Fibroblast of mammary gland (primary cell): ENCODE measurements at regions not wholly inside any gene's neighbourhood (a gene's known extent, or its start where the extent isn't known, plus 50 kb on each side); places are given as distances from the start of the nearest gene placed in this dataset.
A peak's percentile ranks its signal among the peaks of the same experiment; 100 is the strongest.

Experiments
- DNase-seq: peaks from one replicate; pipeline ENCODE4 v3.0.0-alpha.2; 2010; ENCODE audit warnings: low read depth
- H3K4me3 ChIP-seq: 2 replicates; pipeline ENCODE4 v1.5.1; 2011; ENCODE audit warnings: low read depth, mild to moderate bottlenecking, low read length, moderate library complexity; ENCODE audit not compliant: control insufficient read depth
- CTCF ChIP-seq: conservative IDR thresholded peaks from 2 replicates; pipeline ENCODE4 v1.5.1; 2011; ENCODE audit warnings: low read depth, low read length, inconsistent platforms; ENCODE audit not compliant: control insufficient read depth, insufficient read depth

DNA sequence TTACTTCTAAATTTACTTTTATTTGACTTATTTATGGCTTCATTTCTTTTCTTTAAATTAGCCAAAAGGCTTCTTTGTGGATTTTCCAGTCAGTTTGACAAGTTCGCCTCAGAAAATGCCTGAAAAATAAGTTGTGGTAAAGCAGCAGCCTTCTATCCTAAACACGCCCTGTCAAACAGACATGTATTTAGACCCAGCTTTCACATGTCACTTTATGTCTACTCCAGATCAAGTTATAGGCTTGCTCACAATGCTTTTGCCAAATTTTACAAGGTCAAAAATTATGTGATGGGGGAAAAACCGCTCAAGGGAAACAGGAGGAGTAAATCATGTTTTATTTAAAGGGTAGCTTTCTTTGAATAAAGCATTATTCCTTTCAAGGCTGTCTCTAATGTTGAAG, 615.0 kb downstream of the HDGFL1 start:
- no peak overlapping the region for H3K4me3 ChIP-seq
- TF ChIP-seq CTCF, result no peak
- DNase-seq, result no peak

- H3K4me3 ChIP-seq, result no peak overlapping the region
- no peak for DNase-seq
- no peak for TF ChIP-seq CTCF
Measured at GRCh38 chr6:23195487-23195886, 626.1 kb downstream of the HDGFL1 start.

DNA sequence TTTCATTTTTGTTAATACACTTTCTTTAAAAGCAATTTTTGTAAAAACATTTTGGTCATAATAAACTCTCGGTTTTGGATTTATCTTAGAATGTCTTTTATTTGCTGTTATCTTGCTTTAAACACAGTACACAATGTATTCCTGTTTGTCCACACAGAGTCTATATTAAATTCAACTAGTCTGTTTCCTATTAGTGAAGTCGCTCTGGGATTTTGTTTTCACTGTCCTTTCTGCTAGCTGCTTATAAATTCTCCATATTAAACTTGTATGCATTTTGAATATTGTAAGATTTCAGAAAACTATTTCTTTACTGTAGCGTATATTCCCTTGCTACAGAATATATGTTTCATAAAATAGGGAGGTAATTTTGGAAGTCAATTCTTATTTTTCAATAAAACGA, 630.2 kb downstream of the HDGFL1 start:
- DNase-seq, result no peak
- H3K4me3 ChIP-seq, result no peak overlapping the region
- no peak for TF ChIP-seq CTCF

GRCh38 chr6:23200946-23201345, 631.6 kb downstream of the HDGFL1 start:
- no peak overlapping the region for H3K4me3 ChIP-seq
- no peak for TF ChIP-seq CTCF
- no peak for DNase-seq

GRCh38 chr6:23202207-23202606, 632.8 kb downstream of the HDGFL1 start:
- H3K4me3 ChIP-seq, result no peak overlapping the region
- DNase-seq, result no peak
- no peak for TF ChIP-seq CTCF

DNA sequence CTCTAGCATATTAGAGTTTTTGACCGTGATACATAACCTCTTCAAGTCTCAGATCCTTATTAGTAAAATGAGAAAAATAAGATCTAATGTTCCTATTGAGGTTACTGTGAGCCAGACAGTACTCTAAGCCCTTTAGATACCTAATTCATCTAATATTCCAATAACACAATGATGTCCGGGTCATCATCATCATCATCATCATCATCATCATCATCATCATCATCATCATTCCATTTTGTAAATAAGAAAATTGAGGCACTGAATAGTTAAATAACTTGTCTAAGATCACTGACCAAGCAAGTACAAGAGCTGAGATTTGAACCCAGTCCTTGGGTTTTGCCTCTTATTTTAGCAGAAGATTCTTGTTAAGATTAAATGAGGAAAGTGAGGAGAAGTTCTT, 643.0 kb downstream of the HDGFL1 start:
- no peak overlapping the region for H3K4me3 ChIP-seq
- DNase-seq, result no peak
- TF ChIP-seq CTCF, result no peak

- DNase-seq, result peak; percentile 59
- H3K4me3 ChIP-seq, result no peak overlapping the region
- TF ChIP-seq CTCF, result no peak
Measured at GRCh38 chr6:23213193-23213592, 643.8 kb downstream of the HDGFL1 start.
